C4-2B (cell line): ENCODE measurements at regions not wholly inside any gene's neighbourhood (a gene's known extent, or its start where the extent isn't known, plus 50 kb on each side); places are given as distances from the start of the nearest gene placed in this dataset.

ENCODE experiments used
- H3K27ac ChIP-seq: fragments of 450-650 bp; 2 replicates; pipeline ENCODE4 v1.5.1; 2017
- ZFX ChIP-seq: fragments of 450-650 bp; IDR thresholded peaks from 2 replicates; pipeline ENCODE4 v1.6.1; 2017
- TF ChIP-seq, protein P1 (sequence below): fragments of 450-650 bp; conservative IDR thresholded peaks from 2 replicates; pipeline ENCODE4 v1.5.1; 2017; ENCODE audit warnings: mild to moderate bottlenecking

DNA sequence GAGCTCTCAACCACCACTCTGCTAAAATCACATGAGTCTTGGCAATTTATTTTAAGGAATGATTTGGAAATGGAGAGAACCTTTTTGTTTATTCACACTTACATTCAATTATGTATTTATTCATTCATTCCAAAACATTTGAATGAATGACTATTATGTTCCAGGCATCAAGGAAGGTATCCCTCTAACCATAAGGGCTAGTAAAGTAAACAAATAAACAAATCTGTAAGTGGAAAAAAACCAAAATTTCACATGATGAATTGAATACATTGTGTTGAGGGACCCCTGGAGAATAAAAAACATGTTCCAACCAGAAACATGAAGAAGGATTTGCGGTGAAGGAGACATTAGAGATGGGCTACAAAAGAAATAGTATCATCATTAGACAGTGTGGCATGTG, 677.8 kb downstream of the TOX3 start:
- no peak overlapping the region for H3K27ac ChIP-seq
- TF ChIP-seq ZFX: no peak
- TF ChIP-seq, protein P1, sequence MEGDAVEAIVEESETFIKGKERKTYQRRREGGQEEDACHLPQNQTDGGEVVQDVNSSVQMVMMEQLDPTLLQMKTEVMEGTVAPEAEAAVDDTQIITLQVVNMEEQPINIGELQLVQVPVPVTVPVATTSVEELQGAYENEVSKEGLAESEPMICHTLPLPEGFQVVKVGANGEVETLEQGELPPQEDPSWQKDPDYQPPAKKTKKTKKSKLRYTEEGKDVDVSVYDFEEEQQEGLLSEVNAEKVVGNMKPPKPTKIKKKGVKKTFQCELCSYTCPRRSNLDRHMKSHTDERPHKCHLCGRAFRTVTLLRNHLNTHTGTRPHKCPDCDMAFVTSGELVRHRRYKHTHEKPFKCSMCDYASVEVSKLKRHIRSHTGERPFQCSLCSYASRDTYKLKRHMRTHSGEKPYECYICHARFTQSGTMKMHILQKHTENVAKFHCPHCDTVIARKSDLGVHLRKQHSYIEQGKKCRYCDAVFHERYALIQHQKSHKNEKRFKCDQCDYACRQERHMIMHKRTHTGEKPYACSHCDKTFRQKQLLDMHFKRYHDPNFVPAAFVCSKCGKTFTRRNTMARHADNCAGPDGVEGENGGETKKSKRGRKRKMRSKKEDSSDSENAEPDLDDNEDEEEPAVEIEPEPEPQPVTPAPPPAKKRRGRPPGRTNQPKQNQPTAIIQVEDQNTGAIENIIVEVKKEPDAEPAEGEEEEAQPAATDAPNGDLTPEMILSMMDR: no peak

DNA sequence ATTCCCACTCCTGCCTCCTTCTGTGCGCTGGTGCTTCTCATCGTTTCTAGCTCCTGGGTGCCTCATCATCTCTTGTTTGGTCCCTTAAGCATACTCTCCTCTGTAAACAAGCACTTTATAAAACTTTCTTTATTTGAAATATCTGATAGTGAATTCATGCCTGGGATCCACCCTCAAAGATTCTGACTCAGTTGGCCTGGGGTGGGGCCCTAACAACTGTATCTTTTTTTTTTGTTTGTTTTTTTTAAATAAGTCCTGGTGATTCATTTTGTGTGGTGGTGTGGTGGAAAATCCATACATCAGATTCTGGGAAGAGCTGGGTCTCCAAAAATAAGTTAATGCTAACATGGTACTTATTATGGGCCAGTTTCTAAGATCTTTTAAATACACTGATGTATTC, 678.3 kb downstream of the TOX3 start:
- no peak overlapping the region for H3K27ac ChIP-seq
- TF ChIP-seq, protein P1: no peak
- no peak for TF ChIP-seq ZFX

DNA sequence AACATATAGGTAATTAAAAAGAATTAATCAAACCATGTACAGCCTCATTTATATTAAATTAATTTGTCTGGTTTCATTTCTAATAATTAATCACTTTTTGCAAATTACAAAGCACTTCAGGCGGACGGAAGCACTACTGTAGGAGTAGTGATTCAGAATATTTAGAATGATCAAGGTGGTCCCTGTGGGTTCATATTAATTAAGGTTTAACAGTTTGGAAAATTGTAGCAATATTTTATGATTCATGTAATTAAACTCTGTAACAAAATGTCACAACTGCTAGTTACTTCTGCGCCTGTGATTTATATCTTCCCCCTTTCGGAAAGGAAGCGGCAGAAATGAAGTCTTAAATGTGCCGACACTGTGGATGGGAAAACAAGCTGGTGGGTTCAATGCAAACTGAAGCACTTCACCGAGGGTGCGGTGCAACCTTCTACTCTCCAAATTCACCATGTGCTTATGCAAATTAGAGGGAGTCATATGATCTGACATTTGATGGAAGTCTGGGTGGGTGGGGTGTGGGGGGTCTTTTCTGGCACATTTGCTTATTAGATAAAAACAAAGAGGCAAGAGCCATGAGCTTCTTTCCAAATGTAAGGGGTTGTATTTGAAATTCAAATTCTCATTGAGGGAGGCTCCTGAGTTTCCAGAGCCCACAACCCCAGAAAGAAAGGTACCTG, 679.4 kb downstream of the TOX3 start:
- no peak overlapping the region for H3K27ac ChIP-seq
- TF ChIP-seq, protein P1: no peak
- TF ChIP-seq ZFX: no peak

DNA sequence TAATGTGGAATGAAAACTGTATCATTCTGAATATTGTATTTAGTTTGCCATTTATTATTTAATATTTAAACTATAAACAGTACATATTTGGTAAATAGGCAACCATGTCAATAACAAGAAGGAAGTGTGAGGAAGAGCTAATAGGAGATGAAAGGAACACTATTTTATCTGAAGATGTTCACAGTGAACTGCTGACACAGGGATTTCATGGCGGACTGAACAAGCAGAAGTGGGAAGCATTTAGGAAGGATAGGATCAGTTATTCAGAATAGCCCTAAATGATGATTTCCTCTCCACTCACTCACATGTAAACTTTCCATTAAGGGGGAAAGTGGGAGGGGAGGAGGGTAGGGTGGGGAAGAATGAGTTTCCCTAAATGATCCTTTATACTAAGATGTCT, 682.4 kb downstream of the TOX3 start:
- TF ChIP-seq, protein P1: no peak
- no peak for TF ChIP-seq ZFX
- H3K27ac ChIP-seq: no peak overlapping the region

DNA sequence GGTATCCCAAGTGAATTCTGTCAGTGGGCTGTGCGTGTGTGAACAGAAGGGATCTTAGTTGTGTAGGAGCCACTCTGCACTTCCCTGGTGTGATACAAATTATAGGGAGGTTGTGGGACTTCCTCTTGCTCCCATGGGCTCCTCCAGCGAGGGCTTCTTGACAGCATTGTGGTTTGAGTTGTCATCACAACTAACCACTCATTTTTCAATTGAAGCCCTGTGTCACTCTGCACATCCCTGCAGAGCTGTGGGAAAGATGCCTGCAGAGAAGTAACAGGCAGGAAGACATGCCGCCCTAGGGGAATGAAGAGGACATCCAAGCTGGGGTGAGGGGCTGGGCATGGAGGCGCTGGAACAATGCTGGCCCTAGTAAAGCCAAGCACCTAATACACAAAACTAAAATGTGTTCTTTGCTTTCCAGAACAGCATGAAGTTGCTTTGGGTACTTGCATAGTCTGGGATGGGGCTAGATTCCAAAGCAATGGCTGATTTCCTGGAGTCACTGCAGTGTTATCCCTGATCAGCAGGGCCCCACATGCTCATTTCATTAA, 692.5 kb downstream of the TOX3 start:
- H3K27ac ChIP-seq: no peak overlapping the region
- TF ChIP-seq, protein P1: no peak
- TF ChIP-seq ZFX: no peak

DNA sequence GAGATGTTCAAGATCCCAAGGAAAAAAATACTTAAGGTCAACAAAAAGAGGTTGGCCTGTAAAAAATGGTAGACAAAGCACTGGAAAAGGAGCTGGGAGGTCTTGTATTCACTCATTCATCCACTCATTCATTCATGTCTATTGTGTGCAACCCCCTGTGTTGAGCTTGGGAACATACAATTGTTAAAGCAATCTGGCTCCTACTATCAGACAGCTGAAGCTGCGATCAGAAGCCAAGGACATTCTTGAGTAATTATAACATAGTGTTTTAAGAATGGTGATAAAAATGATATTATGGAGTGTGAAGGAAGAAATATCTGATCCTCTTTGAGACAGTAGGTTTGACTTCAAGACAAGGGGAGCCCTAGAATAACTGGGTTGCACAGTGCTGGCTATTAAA, 693.4 kb downstream of the TOX3 start:
- no peak overlapping the region for H3K27ac ChIP-seq
- TF ChIP-seq ZFX: no peak
- TF ChIP-seq, protein P1: no peak

DNA sequence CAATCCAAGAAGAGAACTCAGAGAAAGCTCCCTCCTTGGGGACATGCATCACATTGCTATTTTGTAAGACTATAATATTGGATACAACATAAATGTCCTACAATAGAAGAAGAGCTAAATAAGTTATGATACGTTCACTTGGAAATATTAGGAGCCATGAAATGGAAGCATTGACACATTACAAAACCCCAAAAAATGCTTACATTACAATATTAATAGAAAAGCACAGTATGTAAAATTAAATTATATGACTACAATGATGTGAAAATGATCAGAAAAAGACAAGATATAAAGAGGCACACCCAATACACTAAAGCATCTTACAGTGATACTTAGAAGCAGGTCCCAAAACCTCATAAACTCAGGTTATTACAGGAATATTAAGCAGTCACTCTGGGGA, 694.1 kb downstream of the TOX3 start:
- no peak for TF ChIP-seq ZFX
- TF ChIP-seq, protein P1: no peak
- no peak overlapping the region for H3K27ac ChIP-seq
